GM19467 (cell line): ENCODE measurements at regions not wholly inside any gene's neighbourhood (a gene's known extent, or its start where the extent isn't known, plus 50 kb on each side); places are given as distances from the start of the nearest gene placed in this dataset.

ENCODE experiments used
- ATAC-seq: cut with Tn5 transposase; IDR thresholded peaks from one replicate; pipeline ENCODE4 v1.9.1; 2021; ENCODE audit warnings: mild to moderate bottlenecking, moderate library complexity; ENCODE audit not compliant: unreplicated experiment

DNA sequence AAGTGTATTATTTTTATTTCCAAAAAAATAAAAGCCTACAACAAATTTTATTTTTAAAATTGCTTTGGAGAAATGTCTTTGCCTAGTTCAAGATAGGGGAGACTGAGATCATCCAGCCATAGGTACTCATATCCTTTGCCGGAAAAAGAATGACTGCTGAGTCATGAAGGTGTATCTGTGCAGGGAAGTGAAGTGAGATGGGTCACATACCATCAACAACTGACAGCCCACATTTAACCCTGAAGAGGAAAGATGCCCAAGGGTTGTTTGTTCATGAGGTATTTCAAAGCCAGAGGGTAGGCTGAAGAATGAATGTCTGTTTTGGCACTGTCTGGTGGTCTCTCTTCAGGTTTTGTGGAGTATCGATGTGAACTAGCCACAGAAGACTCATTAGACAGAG is 106.7 kb upstream of the TTC29 start:
- no peak for ATAC-seq

DNA sequence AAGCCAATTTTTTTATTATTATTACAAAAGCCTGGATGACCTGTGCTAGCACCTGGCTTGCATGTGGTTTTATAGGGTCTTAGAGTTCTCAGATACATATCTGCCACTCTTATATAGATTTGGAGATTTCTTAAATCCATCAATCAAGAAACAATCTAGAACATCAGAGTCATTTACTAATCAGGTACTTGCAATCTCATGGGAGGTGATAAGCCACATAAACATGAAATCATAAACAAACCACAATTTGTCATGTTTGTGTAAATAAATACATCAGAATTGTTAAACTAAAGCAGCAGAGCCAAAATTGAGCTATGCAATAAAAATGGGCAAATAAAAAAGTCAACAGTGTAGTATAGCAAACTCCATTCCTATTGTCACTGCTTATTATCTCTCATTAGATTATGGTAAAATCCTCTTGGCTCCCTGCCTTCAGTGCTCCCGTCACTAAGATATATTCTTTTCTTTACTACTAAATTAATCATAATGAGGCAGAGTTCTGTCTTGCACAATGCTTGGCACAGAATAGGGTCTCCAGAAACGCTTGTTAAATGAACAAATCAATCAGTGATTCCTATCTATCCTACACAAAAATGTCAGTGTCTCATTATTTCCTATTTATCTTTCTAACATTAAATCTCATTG is 108.7 kb upstream of the TTC29 start:
- ATAC-seq = no peak

- ATAC-seq = no peak
Measured at GRCh38 chr4:147056940-147057610, 111.4 kb upstream of the TTC29 start.

DNA sequence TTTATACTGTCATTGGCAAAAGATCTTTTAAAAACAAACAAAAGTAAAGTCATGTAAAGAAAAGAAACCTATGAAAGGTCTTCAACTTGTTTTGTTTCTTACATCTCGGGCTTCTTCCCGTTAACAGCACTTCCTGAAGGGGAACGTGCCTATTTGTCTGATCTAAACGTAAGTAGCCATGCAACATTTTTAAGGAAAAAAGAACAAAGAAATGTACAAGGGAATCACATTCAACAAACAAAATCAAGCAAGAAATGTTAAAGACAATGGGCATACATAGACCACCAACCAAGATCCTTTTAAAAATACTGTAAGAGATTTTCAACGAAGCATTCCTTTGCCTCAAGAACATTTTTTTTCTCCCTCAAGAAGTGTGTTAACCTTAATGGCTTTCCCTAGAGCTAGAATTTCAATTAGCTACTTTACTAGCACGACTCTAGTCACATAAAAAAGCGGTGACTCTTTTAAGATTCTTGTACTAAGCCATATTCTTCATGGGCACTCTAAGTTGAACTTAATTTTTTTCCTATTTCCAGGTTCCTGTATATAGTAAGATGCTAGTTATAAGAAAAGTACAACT is 112.0 kb upstream of the TTC29 start:
- ATAC-seq = no peak

GRCh38 chr4:147059064-147059731 is 113.5 kb upstream of the TTC29 start:
- no peak for ATAC-seq

- no peak for ATAC-seq
Measured at GRCh38 chr4:147060151-147060931, 114.7 kb upstream of the TTC29 start.

DNA sequence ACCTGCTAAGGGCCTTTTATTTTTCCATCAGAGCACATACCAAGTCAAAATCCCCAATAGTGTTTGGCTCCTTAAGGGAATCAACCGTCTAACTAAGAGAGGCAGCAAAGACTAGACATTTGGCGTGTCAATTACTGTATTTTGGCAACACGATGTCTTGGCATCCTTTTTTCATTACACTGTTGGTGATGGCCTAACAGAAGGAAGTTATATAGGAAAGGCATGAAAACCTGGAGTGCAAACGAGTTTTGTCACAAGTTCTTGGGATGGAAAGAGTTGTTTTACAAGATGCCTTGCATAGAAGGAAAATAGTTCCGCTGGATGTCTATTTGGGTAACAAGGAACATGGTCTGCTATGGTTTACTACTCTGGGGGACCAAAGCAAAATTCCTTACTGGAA is 119.2 kb upstream of the TTC29 start:
- ATAC-seq = no peak

- ATAC-seq = no peak
Measured at GRCh38 chr4:147068564-147068963, 122.9 kb upstream of the TTC29 start.

- ATAC-seq = no peak
Measured at GRCh38 chr4:147071209-147071740, 125.6 kb upstream of the TTC29 start.

- ATAC-seq = no peak
Measured at GRCh38 chr4:147076179-147076578, 130.5 kb upstream of the TTC29 start.

GRCh38 chr4:147076728-147077127 is 131.1 kb upstream of the TTC29 start:
- ATAC-seq = no peak

- ATAC-seq = no peak
Measured at GRCh38 chr4:147078362-147078761, 132.7 kb upstream of the TTC29 start.

DNA sequence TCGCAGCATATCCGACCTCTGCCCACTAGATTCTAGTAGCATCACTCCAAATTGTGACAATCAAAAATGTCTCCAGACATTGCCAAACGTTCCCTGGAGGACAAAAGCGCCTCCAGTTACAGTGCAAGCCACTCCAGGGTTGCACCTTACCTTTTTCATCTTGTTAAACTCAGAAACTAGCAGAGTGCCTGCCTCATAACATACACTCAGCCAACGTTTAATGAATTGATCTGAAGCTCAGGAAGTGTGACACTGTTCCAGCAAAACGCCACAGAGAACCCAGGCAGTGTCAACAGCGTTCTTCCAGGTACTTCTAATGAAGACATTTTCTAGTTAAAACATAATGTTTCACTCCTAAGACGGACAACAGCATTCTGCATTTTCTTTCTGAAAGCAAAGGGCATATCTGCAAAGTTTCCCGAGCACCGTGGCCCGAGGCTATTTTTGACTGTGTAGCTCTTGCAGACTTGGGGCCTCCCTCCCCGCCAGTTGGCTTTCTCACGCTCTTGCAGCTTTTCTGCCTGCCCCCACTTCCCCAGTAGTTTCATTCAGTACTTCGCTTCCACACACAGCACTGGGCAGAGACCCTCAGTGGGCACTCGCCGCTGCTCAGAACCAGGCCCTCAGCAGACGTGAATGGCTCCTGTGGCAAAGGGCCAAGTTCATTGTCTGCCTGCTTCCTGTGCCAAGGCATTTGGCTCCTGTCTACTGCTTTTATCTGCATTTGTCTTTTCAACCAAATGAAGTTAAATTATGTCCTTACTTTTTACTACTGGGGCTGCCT is 133.4 kb upstream of the TTC29 start:
- no peak for ATAC-seq

- ATAC-seq = no peak
Measured at GRCh38 chr4:147084861-147085260, 139.2 kb upstream of the TTC29 start.

- ATAC-seq = no peak
Measured at GRCh38 chr4:147085781-147086180, 140.1 kb upstream of the TTC29 start.

- ATAC-seq = no peak
Measured at GRCh38 chr4:147088146-147088545, 142.5 kb upstream of the TTC29 start.

DNA sequence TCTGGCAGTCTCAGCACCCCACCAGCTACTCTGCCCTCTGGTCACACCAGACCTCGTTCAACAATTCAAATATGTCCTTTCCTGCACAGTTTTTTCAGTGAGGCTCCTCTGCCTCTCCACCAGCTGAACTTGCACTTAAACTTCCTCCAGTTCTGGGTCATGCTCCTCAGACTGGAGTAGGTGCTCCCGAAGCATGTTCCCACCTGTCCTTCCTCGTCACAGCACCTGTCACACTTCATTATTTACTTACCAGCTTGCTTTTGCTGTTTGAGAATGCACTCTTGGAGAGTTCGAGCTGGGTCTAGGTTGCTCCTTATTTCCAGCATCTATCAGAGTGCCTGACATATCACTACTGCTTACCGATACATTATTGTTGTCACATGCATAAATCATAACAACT is 144.8 kb upstream of the TTC29 start:
- no peak for ATAC-seq

GRCh38 chr4:147093206-147093605 is 147.5 kb upstream of the TTC29 start:
- ATAC-seq = no peak

DNA sequence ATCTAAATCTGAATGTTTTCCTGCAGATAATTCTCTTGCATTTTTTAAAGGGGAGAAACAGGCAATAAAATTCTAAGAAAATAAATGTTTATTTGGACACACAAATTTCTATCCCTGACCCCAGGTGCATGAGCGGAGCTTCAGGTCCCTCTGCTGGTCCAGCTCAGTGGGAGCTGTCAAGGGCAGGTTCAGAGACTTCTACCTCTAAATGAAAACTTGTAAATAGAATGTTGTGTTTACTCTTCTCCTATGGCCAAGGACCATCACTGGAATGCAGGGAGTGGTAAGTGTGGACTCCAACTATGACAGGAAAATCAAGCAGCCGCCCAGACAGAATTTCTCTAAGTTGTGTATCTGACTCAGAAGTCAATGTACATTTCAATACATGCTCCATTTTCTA is 148.6 kb upstream of the TTC29 start:
- ATAC-seq = no peak
